AG04450 (cell line): ENCODE measurements at regions not wholly inside any gene's neighbourhood (a gene's known extent, or its start where the extent isn't known, plus 50 kb on each side); places are given as distances from the start of the nearest gene placed in this dataset.
"Not testable (repeated sequence)": the region's sequence is repeated elsewhere in the genome, so short reads cannot be mapped to it uniquely, and the experiment has no call there.

Source experiments
- CTCF ChIA-PET: fragments of 300-600, 350-600 bp; formaldehyde crosslinking; extraction: SDS; loops from one replicate; lab custom pipeline; 2022; ENCODE audit warnings: antibody characterized with exemption, inconsistent platforms; lab: Charles Lee
- POLR2A ChIA-PET: fragments of 350-600 bp; formaldehyde crosslinking; extraction: SDS; loops from one replicate; lab custom pipeline; 2021; ENCODE audit warnings: antibody characterized with exemption, inconsistent platforms; lab: Yijun Ruan, JAX
- DNase-seq: peaks from one replicate; pipeline ENCODE4 v3.0.0-alpha.2; 2011; ENCODE audit warnings: low read depth, low spot score
- H3K27ac ChIP-seq: one replicate; pipeline ENCODE4 v1.5.1; 2012; ENCODE audit warnings: low read depth, low read length, control low read depth
- H3K27me3 ChIP-seq: one replicate; pipeline ENCODE4 v1.6.0; 2012; ENCODE audit warnings: low read length; ENCODE audit not compliant: control insufficient read depth, insufficient read depth
- H3K4me3 ChIP-seq: 2 replicates; pipeline ENCODE4 v1.5.1; 2011; ENCODE audit warnings: mild to moderate bottlenecking, low read depth, low read length, control low read depth
- H3K9me3 ChIP-seq: 2 replicates; pipeline ENCODE4 v1.5.1; 2012; ENCODE audit warnings: low read length; ENCODE audit not compliant: control insufficient read depth, insufficient read depth
- TF ChIP-seq, protein P1 (sequence below): IDR thresholded peaks from 2 replicates; pipeline ENCODE4 v1.5.1; 2011; ENCODE audit warnings: low read depth, low read length, control low read depth, inconsistent platforms

DNA sequence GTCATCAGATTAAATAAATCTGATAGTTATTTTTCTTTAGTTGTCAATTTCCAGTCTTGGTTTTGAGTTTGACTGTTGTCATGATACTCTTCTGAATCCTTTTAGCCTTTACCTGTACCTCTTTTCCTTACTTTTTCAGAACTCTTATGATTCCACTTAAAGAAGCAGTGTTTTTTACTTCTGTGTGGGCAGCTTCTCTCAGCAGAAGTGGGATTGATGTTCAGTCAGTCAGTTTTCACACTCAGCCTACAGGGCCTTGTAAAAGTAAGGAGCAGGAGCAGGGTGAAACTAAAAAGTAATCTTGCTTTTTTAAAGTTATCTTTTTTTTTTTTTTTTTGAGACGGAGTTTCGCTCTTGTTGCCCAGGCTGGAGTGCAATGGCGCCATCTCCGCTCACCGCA, 75.1 kb downstream of the HAUS1 start:
- CTCF ChIA-PET, result no interaction called here
- POLR2A ChIA-PET, result no interaction called here
- TF ChIP-seq, protein P1, sequence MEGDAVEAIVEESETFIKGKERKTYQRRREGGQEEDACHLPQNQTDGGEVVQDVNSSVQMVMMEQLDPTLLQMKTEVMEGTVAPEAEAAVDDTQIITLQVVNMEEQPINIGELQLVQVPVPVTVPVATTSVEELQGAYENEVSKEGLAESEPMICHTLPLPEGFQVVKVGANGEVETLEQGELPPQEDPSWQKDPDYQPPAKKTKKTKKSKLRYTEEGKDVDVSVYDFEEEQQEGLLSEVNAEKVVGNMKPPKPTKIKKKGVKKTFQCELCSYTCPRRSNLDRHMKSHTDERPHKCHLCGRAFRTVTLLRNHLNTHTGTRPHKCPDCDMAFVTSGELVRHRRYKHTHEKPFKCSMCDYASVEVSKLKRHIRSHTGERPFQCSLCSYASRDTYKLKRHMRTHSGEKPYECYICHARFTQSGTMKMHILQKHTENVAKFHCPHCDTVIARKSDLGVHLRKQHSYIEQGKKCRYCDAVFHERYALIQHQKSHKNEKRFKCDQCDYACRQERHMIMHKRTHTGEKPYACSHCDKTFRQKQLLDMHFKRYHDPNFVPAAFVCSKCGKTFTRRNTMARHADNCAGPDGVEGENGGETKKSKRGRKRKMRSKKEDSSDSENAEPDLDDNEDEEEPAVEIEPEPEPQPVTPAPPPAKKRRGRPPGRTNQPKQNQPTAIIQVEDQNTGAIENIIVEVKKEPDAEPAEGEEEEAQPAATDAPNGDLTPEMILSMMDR, result no peak
- H3K4me3 ChIP-seq, result no peak overlapping the region
- H3K9me3 ChIP-seq, result peaks cover 4% of the 10 kb centered on the region; the same call in 1 of the 2 replicates
- no peak overlapping the region for H3K27ac ChIP-seq
- DNase-seq, result no peak
- H3K27me3 ChIP-seq, result no peaks in the 10 kb centered on the region

DNA sequence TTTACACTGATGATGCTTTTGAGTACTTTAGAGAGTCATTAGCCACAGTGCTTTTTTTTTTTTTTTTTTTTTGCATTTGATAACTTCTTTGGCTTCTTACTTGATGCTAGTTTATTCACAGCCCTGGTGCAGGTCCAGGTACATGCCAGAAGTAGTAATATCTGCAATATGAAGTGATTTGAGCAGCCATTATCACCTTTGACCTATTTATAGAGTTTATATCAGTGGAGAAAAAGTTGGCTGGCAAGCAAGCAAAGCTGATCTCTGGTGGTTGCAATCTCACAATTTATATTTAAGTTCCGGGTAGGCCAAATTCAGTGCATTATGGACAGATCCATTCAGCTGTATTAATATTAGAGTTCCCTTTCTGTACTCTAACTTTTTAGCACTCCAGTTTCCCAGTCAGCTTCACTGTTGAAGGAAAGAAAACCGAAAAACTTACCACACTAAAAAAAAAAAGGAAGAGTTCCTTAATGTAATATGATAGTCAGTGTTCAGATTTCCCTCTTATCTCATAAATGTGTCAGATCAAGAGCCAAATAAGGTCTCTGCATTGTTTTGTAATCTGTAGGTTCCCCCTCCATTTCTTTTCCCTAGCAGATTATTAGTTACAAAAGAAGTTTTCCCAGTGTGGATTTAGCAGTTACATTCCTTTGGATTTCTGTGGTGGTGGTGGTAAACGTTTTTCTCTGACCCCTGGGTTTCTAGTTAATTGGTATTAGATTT, 78.6 kb downstream of the HAUS1 start:
- Histone ChIP-seq H3K4me3 (no peak overlapping the region), H3K27me3 (no peaks in the 10 kb centered on the region), H3K27ac (no peak overlapping the region), H3K9me3 (no peaks in the 10 kb centered on the region)
- DNase-seq, result no peak
- ChIA-PET CTCF (interaction anchor here (1.1 to 5.6 kb wide), 2 partner anchors 9 to 475 kb away, joined by 6 to 75 read pairs; a partner anchor contains a TSS), POLR2A (interaction anchor here (0.8 kb wide), 1 partner anchor 9 kb away, joined by 3 read pairs; a partner anchor contains a TSS)
- TF ChIP-seq, protein P1, result no peak

DNA sequence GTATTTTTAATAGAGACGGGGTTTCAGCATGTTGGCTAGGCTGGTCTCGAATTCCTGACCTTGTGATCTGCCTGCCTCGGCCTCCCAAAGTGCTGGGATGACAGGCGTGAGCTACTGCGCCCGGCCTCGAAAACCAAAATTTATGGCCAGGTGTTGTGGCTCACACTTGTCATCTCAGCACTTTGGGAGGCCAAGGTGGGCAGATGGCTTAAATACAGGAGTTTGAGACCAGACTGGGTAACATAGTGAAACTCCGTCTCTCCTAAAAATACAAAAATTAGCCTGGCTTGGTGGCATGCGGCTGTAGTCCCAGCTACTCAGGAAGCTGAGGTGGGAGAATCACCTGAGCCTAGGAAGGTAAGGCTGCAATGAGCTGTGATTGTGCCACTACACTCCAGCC, 80.1 kb downstream of the HAUS1 start:
- H3K27ac ChIP-seq, H3K27me3 ChIP-seq, H3K4me3 ChIP-seq, H3K9me3 ChIP-seq, POLR2A ChIA-PET, DNase-seq: not testable (repeated sequence)
- CTCF ChIA-PET, result interaction anchor here (5.6 kb wide), 1 partner anchor 10 kb away, joined by 75 read pairs; a partner anchor contains a TSS

DNA sequence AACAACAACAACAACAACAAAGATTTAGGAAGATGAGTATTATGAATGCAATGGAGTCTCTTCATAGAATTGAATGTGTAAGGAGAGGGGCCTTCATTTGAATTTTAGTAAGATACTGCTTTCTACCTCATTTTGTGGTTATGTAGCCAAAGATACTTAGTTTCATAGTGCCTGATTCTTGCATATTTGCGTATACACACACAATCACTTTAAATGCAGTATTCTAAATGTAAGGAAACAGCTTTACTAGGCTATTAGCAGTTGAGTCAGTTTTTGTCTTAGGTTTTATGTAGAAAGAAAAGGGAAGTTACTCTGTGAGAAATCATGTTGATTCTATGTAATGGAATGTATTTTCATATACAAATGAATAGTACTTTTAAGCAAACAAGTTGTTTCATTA, 80.5 kb downstream of the HAUS1 start:
- Histone ChIP-seq H3K27ac (no peak overlapping the region), H3K9me3 (no peaks in the 10 kb centered on the region), H3K27me3 (no peaks in the 10 kb centered on the region), H3K4me3 (no peak overlapping the region)
- TF ChIP-seq, protein P1, result no peak
- DNase-seq, result no peak
- CTCF ChIA-PET, result interaction anchor here (5.6 kb wide), 1 partner anchor 11 kb away, joined by 75 read pairs; a partner anchor contains a TSS
- POLR2A ChIA-PET, result no interaction called here

DNA sequence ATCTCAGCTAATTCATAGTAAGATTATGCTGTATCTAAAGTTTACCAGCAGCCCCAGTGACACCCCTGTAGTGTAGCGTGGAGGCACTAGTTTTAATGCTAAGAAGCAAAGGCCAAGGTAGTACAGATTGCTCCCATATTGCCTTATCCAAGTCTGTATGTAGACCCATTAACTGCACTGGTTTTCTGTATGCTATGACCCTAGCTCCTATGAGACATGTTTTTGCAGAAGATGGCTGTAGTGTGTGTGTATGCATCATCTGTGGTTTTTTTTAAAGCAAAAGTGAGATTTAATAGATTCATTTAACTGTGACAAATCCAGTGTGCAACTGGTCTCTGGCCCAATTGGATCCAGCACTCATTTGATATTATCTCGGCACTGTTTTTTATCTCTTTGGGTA, 86.5 kb downstream of the HAUS1 start:
- no peaks in the 10 kb centered on the region for H3K27me3 ChIP-seq
- no peak overlapping the region for H3K27ac ChIP-seq
- no peak for DNase-seq
- TF ChIP-seq, protein P1, result no peak
- H3K4me3 ChIP-seq, result no peak overlapping the region
- no peaks in the 10 kb centered on the region for H3K9me3 ChIP-seq
- CTCF ChIA-PET, result interaction anchor here (1.6 to 2.5 kb wide), 2 partner anchors 17 to 26 kb away, joined by 3 to 15 read pairs; a partner anchor contains a TSS
- POLR2A ChIA-PET, result no interaction called here
